ENCODE measurements at regions not wholly inside any gene's neighbourhood (a gene's known extent, or its start where the extent isn't known, plus 50 kb on each side); places are given as distances from the start of the nearest gene placed in this dataset.

- no peak for DNase-seq
- Mint-ChIP-seq H3K4me1 (ENCODE audit: low read depth) (no peaks in the 10 kb centered on the region), H3K27me3 (ENCODE audit: insufficient read depth) (peaks cover 2% of the 10 kb centered on the region), H3K27ac (no peak overlapping the region), H3K9me3 (peaks cover 44% of the 10 kb centered on the region), H3K4me3 (no peak overlapping the region), H3K36me3 (ENCODE audit: low read depth) (0 out of 2 replicates have a peak, but pooled peaks cover 4% of the 10 kb centered on the region)
- no peak for TF ChIP-seq CTCF (IDR thresholded peaks at IDR 0.05)
Measured at GRCh38 chr22:48699511-48699910, 1128.2 kb downstream of the BRD1 start.

- Mint-ChIP-seq H3K9me3 (peaks cover 43% of the 10 kb centered on the region), H3K36me3 (ENCODE audit: low read depth) (0 out of 2 replicates have a peak, but pooled peaks cover 4% of the 10 kb centered on the region), H3K4me3 (no peak overlapping the region), H3K27me3 (ENCODE audit: insufficient read depth) (peaks cover 2% of the 10 kb centered on the region), H3K27ac (no peak overlapping the region), H3K4me1 (ENCODE audit: low read depth) (no peaks in the 10 kb centered on the region)
- no peak for TF ChIP-seq CTCF (IDR thresholded peaks at IDR 0.05)
- no peak for DNase-seq
Measured at GRCh38 chr22:48698618-48699017, 1129.1 kb downstream of the BRD1 start.

- Mint-ChIP-seq H3K4me3 (no peak overlapping the region), H3K36me3 (ENCODE audit: low read depth) (0 out of 2 replicates have a peak, but pooled peaks cover 4% of the 10 kb centered on the region), H3K27ac (no peak overlapping the region), H3K4me1 (ENCODE audit: low read depth) (no peaks in the 10 kb centered on the region), H3K9me3 (peaks cover 45% of the 10 kb centered on the region), H3K27me3 (ENCODE audit: insufficient read depth) (peaks cover 2% of the 10 kb centered on the region)
- no peak for TF ChIP-seq CTCF (IDR thresholded peaks at IDR 0.05)
- no peak for DNase-seq
Measured at GRCh38 chr22:48697694-48698276, 1129.9 kb downstream of the BRD1 start.

GRCh38 chr22:48697223-48697622 lies 1130.5 kb downstream of the BRD1 start:
- Mint-ChIP-seq H3K36me3 (ENCODE audit: low read depth) (0 out of 2 replicates have a peak, but pooled peaks cover 4% of the 10 kb centered on the region), H3K9me3 (peaks cover 45% of the 10 kb centered on the region), H3K27ac (no peak overlapping the region), H3K27me3 (ENCODE audit: insufficient read depth) (peaks cover 2% of the 10 kb centered on the region), H3K4me1 (ENCODE audit: low read depth) (no peaks in the 10 kb centered on the region), H3K4me3 (no peak overlapping the region)
- no peak for DNase-seq
- TF ChIP-seq CTCF (IDR thresholded peaks at IDR 0.05), result no peak

- Mint-ChIP-seq H3K27me3 (ENCODE audit: insufficient read depth) (peaks cover 2% of the 10 kb centered on the region), H3K4me1 (ENCODE audit: low read depth) (no peaks in the 10 kb centered on the region), H3K36me3 (ENCODE audit: low read depth) (no peaks in the 10 kb centered on the region), H3K27ac (no peak overlapping the region), H3K9me3 (peaks cover 40% of the 10 kb centered on the region), H3K4me3 (no peak overlapping the region)
- no peak for TF ChIP-seq CTCF (IDR thresholded peaks at IDR 0.05)
- no peak for DNase-seq
Measured at GRCh38 chr22:48696371-48696770, 1131.3 kb downstream of the BRD1 start.
